ENCODE measurements at regions not wholly inside any gene's neighbourhood (a gene's known extent, or its start where the extent isn't known, plus 50 kb on each side); places are given as distances from the start of the nearest gene placed in this dataset.

- Histone ChIP-seq H3K27me3 (ENCODE audit: insufficient read depth, low read length, poor library complexity, severe bottlenecking) (no peaks in the 10 kb centered on the region), H3K9me3 (ENCODE audit: low read length) (no peaks in the 10 kb centered on the region), H3K36me3 (ENCODE audit: insufficient read depth, low read length) (no peaks in the 10 kb centered on the region), H3K4me3 (ENCODE audit: low read length) (no peak overlapping the region), H3K27ac (ENCODE audit: low read depth, low read length) (no peak overlapping the region), H3K4me1 (ENCODE audit: insufficient read depth, low read length) (peaks cover 24% of the 10 kb centered on the region)
- H3K27ac Mint-ChIP-seq: peak overlapping the region in 1 of 8 donors; percentile 44
- H3K27me3 Mint-ChIP-seq: peaks cover 3 to 25% of the 10 kb centered on the region in 2 donors
- H3K4me1 Mint-ChIP-seq: peaks cover 14 to 75% (median 32%) of the 10 kb centered on the region in 3 donors
- CTCF ChIA-PET: no interaction called here
- DNase-seq: no peak
- H3K36me3 Mint-ChIP-seq: peaks cover 0 to 4% (median 2%) of the 10 kb centered on the region in 3 donors
- peak overlapping the region in 1 of 7 donors; percentile 14 for H3K4me3 Mint-ChIP-seq
- peaks cover 0 to 3% (median 0%) of the 10 kb centered on the region in 5 donors for H3K9me3 Mint-ChIP-seq
- POLR2A ChIA-PET: no interaction called here
Observed at GRCh38 chr10:60710041-60710440, 68.2 kb upstream of the CDK1 start.

- H3K9me3 Mint-ChIP-seq: peaks cover 0 to 3% (median 0%) of the 10 kb centered on the region in 5 donors
- ChIA-PET POLR2A (no interaction called here), CTCF (interaction anchor here (1.3 kb wide), 1 partner anchor 8 kb away, joined by 3 read pairs; no protein-coding TSS in a partner anchor)
Observed at GRCh38 chr10:60708666-60709065, 69.6 kb upstream of the CDK1 start.

DNA sequence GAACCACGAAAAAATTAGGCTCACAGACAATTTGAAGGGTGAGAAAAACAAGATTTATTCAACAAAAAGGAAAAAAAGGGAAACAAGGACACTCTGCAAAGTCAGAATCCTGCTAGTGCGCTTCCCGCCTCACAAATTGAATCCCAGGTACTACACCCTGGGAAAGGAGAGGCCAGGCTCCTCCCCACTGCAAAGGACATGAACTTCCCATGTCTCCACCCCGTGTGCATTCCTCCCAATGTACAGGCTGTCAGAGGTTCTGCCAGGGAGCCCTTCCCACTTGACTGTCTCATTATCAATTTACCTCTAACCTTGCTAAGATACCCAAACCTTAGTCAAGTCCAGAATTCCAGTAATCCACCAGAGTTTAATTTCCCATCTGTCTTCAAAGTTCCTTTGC is 70.4 kb upstream of the CDK1 start:
- no peak for DNase-seq
- H3K4me3 Mint-ChIP-seq: peak overlapping the region in 1 of 7 donors; percentile 6
- no peaks in the 10 kb centered on the region for H3K9me3 ChIP-seq (ENCODE audit: low read length)
- no peak overlapping the region for H3K4me3 ChIP-seq (ENCODE audit: low read length)
- peak overlapping the region in 4 of 8 donors; percentile 8 to 77 (median 42) for H3K27ac Mint-ChIP-seq
- H3K9me3 Mint-ChIP-seq: peaks cover 0 to 3% (median 0%) of the 10 kb centered on the region in 5 donors
- ChIA-PET POLR2A (no interaction called here), CTCF (interaction anchor here (1.3 kb wide), 1 partner anchor 9 kb away, joined by 3 read pairs; no protein-coding TSS in a partner anchor)
- H3K27me3 ChIP-seq (ENCODE audit: insufficient read depth, low read length, poor library complexity, severe bottlenecking): no peaks in the 10 kb centered on the region
- peaks cover 29% of the 10 kb centered on the region for H3K4me1 ChIP-seq (ENCODE audit: insufficient read depth, low read length)
- no peak overlapping the region for H3K27ac ChIP-seq (ENCODE audit: low read depth, low read length)
- H3K4me1 Mint-ChIP-seq: peaks cover 11 to 76% (median 26%) of the 10 kb centered on the region in 3 donors
- H3K36me3 Mint-ChIP-seq: peaks cover 0 to 4% (median 4%) of the 10 kb centered on the region in 3 donors
- H3K27me3 Mint-ChIP-seq: peaks cover 3 to 20% of the 10 kb centered on the region in 2 donors
- no peaks in the 10 kb centered on the region for H3K36me3 ChIP-seq (ENCODE audit: insufficient read depth, low read length)

More at GRCh38 chr10:60708666-60709065, 69.6 kb upstream of the CDK1 start:
- DNase-seq: peak in 1 of 5 donors; percentile 18
- Histone ChIP-seq H3K27ac (ENCODE audit: low read depth, low read length) (no peak overlapping the region), H3K27me3 (ENCODE audit: insufficient read depth, low read length, poor library complexity, severe bottlenecking) (no peaks in the 10 kb centered on the region), H3K4me3 (ENCODE audit: low read length) (no peak overlapping the region), H3K36me3 (ENCODE audit: insufficient read depth, low read length) (no peaks in the 10 kb centered on the region), H3K9me3 (ENCODE audit: low read length) (no peaks in the 10 kb centered on the region), H3K4me1 (ENCODE audit: insufficient read depth, low read length) (peaks cover 27% of the 10 kb centered on the region)
- Mint-ChIP-seq H3K27me3 (peaks cover 3 to 25% of the 10 kb centered on the region in 2 donors), H3K4me1 (peaks cover 11 to 76% (median 25%) of the 10 kb centered on the region in 3 donors), H3K4me3 (peak overlapping the region in 4 of 7 donors; percentile 1 to 20 (median 4)), H3K27ac (peak overlapping the region in 6 of 8 donors; percentile 44 to 77 (median 66)), H3K36me3 (peaks cover 0 to 4% (median 2%) of the 10 kb centered on the region in 3 donors)

DNA sequence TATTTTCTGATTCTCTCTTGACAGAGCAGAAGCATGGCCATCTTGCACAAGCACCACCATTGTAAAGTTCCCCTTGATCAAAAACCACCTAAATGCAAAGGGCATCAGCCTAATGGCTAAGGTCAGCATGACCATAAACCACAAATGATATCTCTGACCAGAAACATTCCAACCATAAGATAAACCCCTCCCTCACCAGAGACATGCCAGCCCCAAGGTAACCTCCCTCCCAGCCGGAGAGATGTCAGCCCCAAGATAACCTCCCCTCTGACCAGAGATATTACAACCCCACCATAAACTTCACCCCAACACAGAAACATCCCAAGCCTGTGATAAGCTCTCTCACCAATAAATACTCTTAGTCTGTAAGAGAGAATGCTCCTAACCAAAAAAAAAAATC is 72.1 kb upstream of the CDK1 start:
- CTCF ChIA-PET: no interaction called here
- POLR2A ChIA-PET: no interaction called here

GRCh38 chr10:60705376-60705775 is 72.9 kb upstream of the CDK1 start:
- Mint-ChIP-seq H3K36me3 (peaks cover 0 to 7% (median 4%) of the 10 kb centered on the region in 3 donors), H3K4me1 (peaks cover 11 to 68% (median 25%) of the 10 kb centered on the region in 3 donors), H3K27me3 (peaks cover 2 to 12% of the 10 kb centered on the region in 2 donors), H3K4me3 (no peak overlapping the region), H3K27ac (peak overlapping the region in 1 of 8 donors; percentile 29), H3K9me3 (no peaks in the 10 kb centered on the region)
- Histone ChIP-seq H3K36me3 (ENCODE audit: insufficient read depth, low read length) (no peaks in the 10 kb centered on the region), H3K9me3 (ENCODE audit: low read length) (no peaks in the 10 kb centered on the region), H3K27ac (ENCODE audit: low read depth, low read length) (no peak overlapping the region), H3K27me3 (ENCODE audit: insufficient read depth, low read length, poor library complexity, severe bottlenecking) (no peaks in the 10 kb centered on the region), H3K4me1 (ENCODE audit: insufficient read depth, low read length) (peaks cover 26% of the 10 kb centered on the region), H3K4me3 (ENCODE audit: low read length) (no peak overlapping the region)
- CTCF ChIA-PET: no interaction called here
- POLR2A ChIA-PET: no interaction called here
- DNase-seq: no peak

More for the DNA sequence above, 72.1 kb upstream of the CDK1 start:
- no peaks in the 10 kb centered on the region for H3K36me3 ChIP-seq (ENCODE audit: insufficient read depth, low read length)
- no peak overlapping the region for H3K4me3 ChIP-seq (ENCODE audit: low read length)
- Mint-ChIP-seq H3K27ac (peak overlapping the region in 2 of 8 donors; percentile 13 to 41), H3K4me3 (no peak overlapping the region), H3K27me3 (peaks cover 2 to 16% of the 10 kb centered on the region in 2 donors), H3K9me3 (no peaks in the 10 kb centered on the region), H3K4me1 (peaks cover 11 to 70% (median 25%) of the 10 kb centered on the region in 3 donors), H3K36me3 (peaks cover 0 to 7% (median 4%) of the 10 kb centered on the region in 3 donors)
- no peaks in the 10 kb centered on the region for H3K27me3 ChIP-seq (ENCODE audit: insufficient read depth, low read length, poor library complexity, severe bottlenecking)
- H3K27ac ChIP-seq (ENCODE audit: low read depth, low read length): no peak overlapping the region
- DNase-seq: no peak
- H3K4me1 ChIP-seq (ENCODE audit: insufficient read depth, low read length): peaks cover 26% of the 10 kb centered on the region
- no peaks in the 10 kb centered on the region for H3K9me3 ChIP-seq (ENCODE audit: low read length)

DNA sequence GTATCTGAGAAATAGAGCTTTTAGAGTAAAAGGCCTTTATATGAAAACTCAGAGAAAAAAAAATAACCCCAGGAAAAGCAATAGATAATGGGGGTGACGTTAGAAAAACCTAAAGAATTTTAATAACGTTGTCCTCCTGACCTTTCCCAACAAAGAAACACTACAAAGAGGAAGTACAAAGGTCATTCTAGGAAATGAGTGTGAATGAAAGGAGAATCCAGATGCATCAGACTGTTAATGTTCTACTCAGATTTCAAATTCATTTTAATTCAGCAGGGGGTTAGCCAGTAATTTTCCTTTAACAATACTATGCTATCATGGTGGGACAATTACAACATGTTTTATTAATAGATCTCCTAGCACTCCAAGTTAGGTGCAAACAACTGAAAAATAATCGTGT is 73.8 kb upstream of the CDK1 start:
- CTCF ChIA-PET: no interaction called here
- Histone ChIP-seq H3K36me3 (ENCODE audit: insufficient read depth, low read length) (no peaks in the 10 kb centered on the region), H3K4me1 (ENCODE audit: insufficient read depth, low read length) (peaks cover 20% of the 10 kb centered on the region), H3K4me3 (ENCODE audit: low read length) (no peak overlapping the region), H3K9me3 (ENCODE audit: low read length) (no peaks in the 10 kb centered on the region), H3K27me3 (ENCODE audit: insufficient read depth, low read length, poor library complexity, severe bottlenecking) (no peaks in the 10 kb centered on the region), H3K27ac (ENCODE audit: low read depth, low read length) (no peak overlapping the region)
- peak overlapping the region in 3 of 8 donors; percentile 8 to 50 (median 26) for H3K27ac Mint-ChIP-seq
- H3K27me3 Mint-ChIP-seq: peaks cover 2 to 8% of the 10 kb centered on the region in 2 donors
- H3K36me3 Mint-ChIP-seq: peaks cover 0 to 7% (median 4%) of the 10 kb centered on the region in 3 donors
- H3K4me1 Mint-ChIP-seq: peaks cover 7 to 62% (median 22%) of the 10 kb centered on the region in 3 donors
- no peak for DNase-seq
- POLR2A ChIA-PET: interaction anchor here (0.6 kb wide), 1 partner anchor 15 kb away, joined by 4 read pairs; no protein-coding TSS in a partner anchor
- H3K9me3 Mint-ChIP-seq: no peaks in the 10 kb centered on the region
- H3K4me3 Mint-ChIP-seq: no peak overlapping the region

GRCh38 chr10:60703266-60704041 is 74.8 kb upstream of the CDK1 start:
- peaks cover 14% of the 10 kb centered on the region for H3K4me1 ChIP-seq (ENCODE audit: insufficient read depth, low read length)
- H3K27ac ChIP-seq (ENCODE audit: low read depth, low read length): no peak overlapping the region
- peaks cover 1 to 8% of the 10 kb centered on the region in 2 donors for H3K27me3 Mint-ChIP-seq
- H3K4me1 Mint-ChIP-seq: peaks cover 7 to 58% (median 17%) of the 10 kb centered on the region in 3 donors
- ChIA-PET CTCF (no interaction called here), POLR2A (no interaction called here)
- H3K36me3 ChIP-seq (ENCODE audit: insufficient read depth, low read length): no peaks in the 10 kb centered on the region
- H3K27me3 ChIP-seq (ENCODE audit: insufficient read depth, low read length, poor library complexity, severe bottlenecking): no peaks in the 10 kb centered on the region
- no peaks in the 10 kb centered on the region for H3K9me3 ChIP-seq (ENCODE audit: low read length)
- peaks cover 0 to 2% (median 0%) of the 10 kb centered on the region in 5 donors for H3K9me3 Mint-ChIP-seq
- H3K4me3 Mint-ChIP-seq: peak overlapping the region in 1 of 7 donors; percentile 37
- peak overlapping the region in 3 of 8 donors; percentile 12 to 88 (median 58) for H3K27ac Mint-ChIP-seq
- no peak for DNase-seq
- H3K36me3 Mint-ChIP-seq: peaks cover 0 to 9% (median 4%) of the 10 kb centered on the region in 3 donors
- H3K4me3 ChIP-seq (ENCODE audit: low read length): no peak overlapping the region

DNA sequence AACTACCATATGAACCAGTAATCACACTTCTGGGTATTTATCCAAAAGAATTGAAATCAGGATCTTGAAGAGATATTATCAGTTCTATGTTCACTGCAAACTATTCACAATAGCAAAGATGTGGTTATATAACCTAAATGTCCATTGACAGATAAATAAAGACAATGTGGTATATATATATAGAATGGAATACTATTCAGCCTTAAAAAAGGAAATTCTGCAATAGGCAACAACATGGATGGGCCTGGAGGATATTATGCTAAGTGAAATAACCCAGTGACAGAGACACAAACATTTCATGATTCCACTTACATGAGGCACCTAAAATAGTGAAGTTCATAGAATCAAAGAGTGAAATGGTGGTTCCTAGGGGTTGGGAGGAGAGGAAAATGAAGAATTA is 90.6 kb upstream of the CDK1 start:
- Histone ChIP-seq H3K36me3 (ENCODE audit: insufficient read depth, low read length) (no peaks in the 10 kb centered on the region), H3K27ac (ENCODE audit: low read depth, low read length) (no peak overlapping the region), H3K4me1 (ENCODE audit: insufficient read depth, low read length) (no peaks in the 10 kb centered on the region), H3K27me3 (ENCODE audit: insufficient read depth, low read length, poor library complexity, severe bottlenecking) (no peaks in the 10 kb centered on the region), H3K9me3 (ENCODE audit: low read length) (no peaks in the 10 kb centered on the region), H3K4me3 (ENCODE audit: low read length) (no peak overlapping the region)
- H3K4me1 Mint-ChIP-seq: peaks cover 0 to 39% (median 0%) of the 10 kb centered on the region in 3 donors
- ChIA-PET CTCF (no interaction called here), POLR2A (no interaction called here)
- H3K27ac Mint-ChIP-seq: no peak overlapping the region
- peaks cover under 1 to 3% of the 10 kb centered on the region in 2 donors for H3K27me3 Mint-ChIP-seq
- H3K36me3 Mint-ChIP-seq: peaks cover 0 to 7% (median 0%) of the 10 kb centered on the region in 3 donors
- no peak for DNase-seq
- peaks cover 0 to 5% (median 4%) of the 10 kb centered on the region in 5 donors for H3K9me3 Mint-ChIP-seq
- no peak overlapping the region for H3K4me3 Mint-ChIP-seq
